GM04504 (cell line): ENCODE measurements at regions not wholly inside any gene's neighbourhood (a gene's known extent, or its start where the extent isn't known, plus 50 kb on each side); places are given as distances from the start of the nearest gene placed in this dataset.
"Not testable (repeated sequence)": the region's sequence is repeated elsewhere in the genome, so short reads cannot be mapped to it uniquely, and the experiment has no call there.

Experiments used
- DNase-seq: peaks from one replicate; pipeline ENCODE4 v3.0.0-alpha.2; 2012; ENCODE audit warnings: low read depth

DNA sequence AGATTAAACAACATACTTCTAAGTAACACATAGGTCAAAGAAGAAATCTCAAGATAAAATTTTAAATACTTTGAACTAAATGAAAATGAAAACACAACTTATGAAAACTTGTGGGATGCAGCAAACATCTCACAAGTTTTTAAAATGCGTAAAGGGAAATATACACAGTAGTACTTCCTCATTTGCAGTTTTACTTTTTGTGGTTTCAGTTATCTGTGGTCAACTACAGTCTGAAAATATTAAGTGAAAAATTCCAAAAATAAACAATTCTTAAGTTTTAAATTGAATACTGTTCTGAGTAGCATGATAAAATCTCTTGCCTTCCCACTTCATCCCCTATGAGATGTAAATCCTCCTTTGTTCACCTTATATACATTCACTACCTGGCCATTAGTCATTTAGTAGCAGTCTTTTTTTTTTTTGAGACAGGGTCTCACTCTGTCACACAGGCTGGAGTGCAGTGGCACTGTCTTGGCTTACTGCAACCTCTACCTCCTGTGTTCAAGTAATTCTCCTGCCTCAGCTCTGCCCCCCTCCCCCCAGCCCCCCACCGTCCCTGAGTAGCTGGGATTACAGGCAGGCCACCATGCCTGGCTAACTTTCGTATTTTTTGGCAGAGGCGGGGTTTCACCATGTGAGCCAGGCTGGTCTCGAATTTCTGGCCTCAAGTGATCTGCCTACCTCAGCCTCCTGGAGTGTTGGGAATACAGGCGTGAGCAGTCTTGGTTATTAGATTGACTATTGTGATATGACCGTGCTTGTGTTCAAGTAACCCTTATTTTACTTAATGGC lies 154.6 kb upstream of the AHI1 start:
- DNase-seq = no peak

- no peak for DNase-seq
Observed at GRCh38 chr6:135655055-135655454, 157.5 kb upstream of the AHI1 start.

GRCh38 chr6:135657207-135657606 lies 159.7 kb upstream of the AHI1 start:
- no peak for DNase-seq

GRCh38 chr6:135658481-135658880 lies 160.9 kb upstream of the AHI1 start:
- DNase-seq = no peak

DNA sequence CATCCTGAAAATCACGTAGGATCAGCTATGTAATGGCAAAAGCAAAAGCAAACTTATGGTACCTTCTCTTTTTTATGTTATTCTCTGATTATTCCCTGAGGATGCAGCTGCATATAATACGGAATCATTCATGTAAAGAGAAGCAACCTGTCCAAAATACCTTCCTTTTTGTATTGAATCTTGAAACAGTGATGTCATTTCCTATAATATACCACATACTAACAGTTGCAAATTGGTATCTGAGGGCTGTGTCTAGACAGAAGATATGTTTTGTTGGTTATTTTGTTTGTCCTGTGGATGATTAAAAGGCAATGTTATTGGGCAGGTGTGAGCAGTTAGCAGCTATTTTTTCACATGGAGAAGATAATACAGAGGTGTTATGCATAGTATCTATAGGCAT lies 161.4 kb upstream of the AHI1 start:
- DNase-seq = no peak

DNA sequence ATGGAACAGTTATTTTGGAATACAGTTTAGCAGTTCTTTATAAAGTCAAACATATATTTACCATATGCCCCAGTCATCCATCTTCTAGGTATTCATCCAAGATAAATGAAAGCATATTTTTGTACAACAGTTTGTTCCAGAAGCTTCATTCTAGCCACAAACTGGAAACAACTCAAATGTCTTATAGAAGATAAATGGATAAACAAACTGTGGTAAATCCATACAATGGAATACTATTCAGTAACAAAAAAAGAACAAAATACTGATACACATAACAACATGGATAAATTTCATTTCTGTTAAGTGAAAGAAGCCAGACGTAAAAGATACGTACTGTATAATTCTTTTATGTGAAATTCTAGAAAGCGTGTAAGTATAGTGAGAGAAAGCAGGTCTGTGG lies 167.0 kb upstream of the AHI1 start:
- DNase-seq = no peak

- no peak for DNase-seq
Observed at GRCh38 chr6:135665935-135666334, 168.4 kb upstream of the AHI1 start.

DNA sequence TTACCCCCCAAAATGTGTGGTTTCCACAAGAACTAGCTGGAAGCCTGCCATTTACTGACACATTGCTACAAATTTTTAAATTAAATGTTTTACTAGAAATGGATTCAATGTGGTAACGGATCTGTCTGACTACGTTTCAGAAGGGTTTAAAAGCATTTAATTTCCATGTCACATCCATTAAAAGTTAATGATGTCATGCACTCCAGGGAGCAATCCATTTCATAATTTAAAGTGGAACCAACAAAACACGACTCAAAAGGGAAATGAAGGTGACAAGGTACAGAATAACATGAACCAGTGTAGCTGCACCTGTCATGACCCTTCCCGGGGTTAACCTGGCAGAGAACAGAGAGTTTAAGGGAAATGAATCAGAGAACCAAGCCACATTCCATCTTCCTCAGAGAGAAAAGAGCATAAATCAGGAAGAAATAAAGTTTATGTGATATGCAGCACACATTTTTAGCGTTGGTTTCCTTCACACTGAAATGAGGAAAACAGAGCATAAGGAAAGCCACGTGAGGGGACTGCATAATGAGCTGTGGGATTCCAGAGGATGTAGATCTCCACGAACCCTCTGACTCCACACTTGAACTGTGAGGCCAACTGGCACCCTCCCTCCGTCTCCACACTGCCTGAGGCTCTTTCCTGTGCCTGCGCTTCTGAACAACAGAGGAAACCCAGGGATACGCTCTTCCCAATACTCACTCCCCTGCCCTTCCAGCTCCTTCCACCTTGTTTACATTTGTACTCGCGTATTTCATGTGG lies 170.3 kb upstream of the AHI1 start:
- peak; percentile 75 for DNase-seq

- DNase-seq = no peak
Observed at GRCh38 chr6:135672256-135672655, 174.7 kb upstream of the AHI1 start.

DNA sequence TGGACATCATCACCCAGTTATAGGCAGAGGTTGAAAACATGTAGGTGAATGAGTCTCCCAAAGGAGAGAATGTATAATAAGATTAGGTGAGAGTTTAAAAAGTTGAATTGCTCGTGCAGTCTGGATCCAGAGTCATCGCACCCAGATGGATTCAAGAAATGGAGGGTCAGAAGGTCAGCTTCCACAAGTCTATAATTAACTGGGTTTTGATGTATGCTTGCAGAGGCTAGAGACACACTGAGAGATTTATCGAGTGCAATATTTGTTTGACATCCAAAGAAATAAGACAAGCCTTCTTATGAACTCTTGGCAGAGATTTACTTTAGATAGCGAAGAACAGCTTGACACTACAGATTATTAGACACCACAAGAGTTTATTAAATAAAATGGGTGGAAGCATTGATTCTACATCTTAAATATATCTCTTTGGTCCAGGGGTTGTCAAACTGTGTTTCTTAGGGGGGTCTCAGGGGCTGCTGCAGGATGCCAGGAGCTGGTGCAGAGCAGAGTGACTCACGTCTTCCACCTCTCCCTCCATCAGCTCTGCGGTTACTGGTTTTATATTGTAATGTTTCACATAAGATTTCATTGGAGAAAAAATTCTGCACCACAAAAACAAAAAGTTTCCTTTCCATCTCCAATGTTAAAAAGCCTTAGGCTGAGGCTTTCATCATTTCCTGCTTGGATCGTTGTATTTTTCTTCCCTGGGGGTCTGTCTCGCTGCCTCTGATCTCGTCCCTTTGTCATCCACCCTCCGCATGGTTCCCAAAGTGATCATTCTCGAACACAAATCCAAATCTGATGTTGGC lies 176.2 kb upstream of the AHI1 start:
- DNase-seq = no peak

DNA sequence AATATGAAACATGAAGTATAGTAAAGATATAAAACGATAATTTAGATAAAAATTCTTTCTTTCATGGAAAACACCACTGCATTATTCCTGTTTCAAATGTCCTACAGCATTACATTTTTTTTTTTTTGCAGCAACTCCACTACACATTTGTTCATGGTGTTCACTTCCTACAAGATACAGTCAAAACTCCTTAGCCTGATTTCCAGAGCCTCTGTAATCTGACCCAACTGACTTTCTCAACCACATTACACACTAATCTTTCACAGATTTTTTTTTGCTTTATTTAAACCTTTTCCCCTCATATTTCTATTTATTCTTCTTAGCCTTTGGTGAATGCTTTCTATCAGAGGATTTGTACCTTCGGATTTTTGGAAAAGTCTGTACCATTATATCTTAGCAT lies 176.5 kb upstream of the PDE7B start:
- no peak for DNase-seq

DNA sequence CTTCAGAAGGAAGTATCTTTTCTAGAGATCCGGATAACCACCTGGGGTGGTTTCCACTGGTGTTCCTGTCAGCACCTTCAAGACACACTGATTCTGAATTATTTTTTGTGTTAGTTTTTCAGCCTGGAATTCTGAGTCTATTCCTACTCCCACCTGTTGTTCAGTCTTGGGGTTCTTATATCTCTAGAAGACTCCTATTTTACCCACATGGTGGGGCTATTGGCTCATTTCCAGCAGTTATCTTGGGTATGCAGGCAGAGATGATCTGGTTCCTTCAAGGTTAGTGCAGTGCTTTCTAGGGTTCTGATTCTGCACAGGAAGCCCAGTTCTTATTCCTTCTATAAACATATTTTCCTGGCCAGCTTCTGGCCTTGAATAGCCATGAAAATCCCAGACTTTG lies 175.6 kb upstream of the PDE7B start:
- DNase-seq = no peak

GRCh38 chr6:135680964-135681913 lies 170.3 kb upstream of the PDE7B start:
- no peak for DNase-seq

DNA sequence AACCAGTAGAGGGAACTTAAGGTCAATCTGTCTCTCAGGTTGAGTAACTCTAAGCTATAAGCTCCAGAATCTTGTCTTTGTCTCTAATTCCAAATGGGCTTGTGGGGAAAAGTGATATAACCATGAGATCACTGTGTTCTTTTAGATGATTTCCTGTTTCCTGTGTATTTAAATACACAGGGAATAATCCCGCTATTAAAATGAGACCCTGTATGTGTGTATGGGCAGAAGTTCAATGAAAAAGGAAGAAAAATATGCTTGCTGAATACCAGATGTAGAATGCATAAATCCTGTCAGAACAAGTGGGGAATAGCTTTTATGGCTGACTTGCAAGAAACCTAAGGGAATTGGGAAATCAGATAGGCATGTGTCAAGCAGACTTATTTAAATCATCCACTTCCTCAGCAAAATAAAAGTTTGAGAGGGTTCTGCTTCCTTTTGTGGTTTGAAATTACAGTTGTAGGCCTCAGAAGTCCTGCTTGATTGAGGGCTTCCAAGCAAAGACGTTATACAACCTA lies 164.7 kb upstream of the PDE7B start:
- peak; percentile 26 for DNase-seq

- not testable (repeated sequence) for DNase-seq
Observed at GRCh38 chr6:135688476-135688875, 163.0 kb upstream of the PDE7B start.

- DNase-seq = no peak
Observed at GRCh38 chr6:135692426-135692825, 159.1 kb upstream of the PDE7B start.

- no peak for DNase-seq
Observed at GRCh38 chr6:135693811-135694370, 157.6 kb upstream of the PDE7B start.

GRCh38 chr6:135699705-135700104 lies 151.8 kb upstream of the PDE7B start:
- DNase-seq = no peak

- DNase-seq = no peak
Observed at GRCh38 chr6:135701426-135701825, 150.1 kb upstream of the PDE7B start.

GRCh38 chr6:135703007-135703406 lies 148.5 kb upstream of the PDE7B start:
- DNase-seq = no peak

DNA sequence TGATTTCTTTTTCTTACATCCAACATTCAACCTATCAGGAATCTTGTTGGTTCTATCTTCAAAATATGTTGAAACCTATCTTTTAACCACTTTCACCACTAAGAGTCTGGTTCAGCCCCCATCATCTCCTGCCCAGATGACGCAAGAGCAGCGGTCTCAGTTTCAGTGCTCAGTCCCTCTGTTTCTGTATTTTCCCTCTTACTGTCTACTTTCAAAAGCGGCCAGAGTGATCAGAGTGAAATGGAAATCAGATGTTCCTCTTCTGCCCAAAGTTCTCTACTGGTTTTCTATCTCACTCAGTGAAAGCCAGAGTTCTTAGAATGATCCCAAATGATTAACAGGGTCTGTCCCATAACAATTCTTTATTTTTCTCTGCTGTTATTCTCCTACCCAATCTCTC lies 147.9 kb upstream of the PDE7B start:
- DNase-seq = no peak
